GM23338 (cell line): ENCODE measurements at regions not wholly inside any gene's neighbourhood (a gene's known extent, or its start where the extent isn't known, plus 50 kb on each side); places are given as distances from the start of the nearest gene placed in this dataset.

Source experiments
- CREB1 ChIP-seq: fragments of 250-450 bp; sonication (Bioruptor Pico); IDR thresholded peaks from 2 replicates; pipeline ENCODE4 v1.5.0; 2020; ENCODE audit warnings: low read depth, mild to moderate bottlenecking, moderate library complexity
- EZH2 ChIP-seq: fragments of 200-600 bp; sonication (generic); IDR thresholded peaks from one replicate; pipeline ENCODE4 v1.8.0; 2017; ENCODE audit warnings: antibody characterized with exemption, mild to moderate bottlenecking, low read depth; ENCODE audit not compliant: unreplicated experiment
- EZH2phosphoT487 ChIP-seq: fragments of 200-600 bp; sonication (generic); IDR thresholded peaks from one replicate; pipeline ENCODE4 v1.8.1; 2018; ENCODE audit warnings: antibody characterized with exemption; ENCODE audit not compliant: unreplicated experiment
- JUNB ChIP-seq: IDR thresholded peaks from one replicate; pipeline ENCODE4 v1.6.1; 2016; ENCODE audit warnings: antibody characterized with exemption; ENCODE audit not compliant: unreplicated experiment
- POLR2AphosphoS5 ChIP-seq: IDR thresholded peaks from 2 replicates; pipeline ENCODE4 v1.6.1; 2016; ENCODE audit warnings: antibody characterized with exemption, low read depth
- TF ChIP-seq, protein P1 (sequence below), 2 experiments: fragments of 200-600 bp in 1 of 2; sonication (generic) in 1 of 2; conservative IDR thresholded peaks; 2 replicates each; pipeline versions ENCODE4 v1.5.1 to v1.6.1; 2016 to 2017; ENCODE audit warnings: antibody characterized with exemption in 2 of 2, low read depth in 2 of 2, mild to moderate bottlenecking in 2 of 2, moderate library complexity in 1 of 2
- TF ChIP-seq, protein P2 (sequence below): IDR thresholded peaks from one replicate; pipeline ENCODE4 v1.6.1; 2018; ENCODE audit warnings: antibody characterized with exemption; ENCODE audit not compliant: unreplicated experiment

DNA sequence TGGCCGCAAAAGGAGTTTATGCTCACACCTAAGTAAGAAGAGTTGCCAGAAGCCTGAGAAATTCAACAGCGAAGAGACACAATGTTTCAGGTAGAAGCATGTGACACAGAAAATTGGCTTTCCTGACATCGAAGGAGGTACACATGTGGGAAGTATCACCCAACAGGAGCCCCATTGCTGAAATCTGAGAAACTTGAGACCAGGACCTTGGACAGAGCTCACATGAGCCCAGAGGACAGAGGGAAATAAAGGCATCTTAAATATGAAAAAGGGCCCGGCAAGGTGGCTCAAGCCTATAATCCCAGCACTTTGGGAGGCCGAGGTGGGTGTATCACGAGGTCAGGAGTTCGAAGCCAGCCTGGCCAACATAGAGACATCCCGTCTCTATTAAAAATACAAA, 304.1 kb upstream of the C16orf82 start:
- TF ChIP-seq, protein P1, sequence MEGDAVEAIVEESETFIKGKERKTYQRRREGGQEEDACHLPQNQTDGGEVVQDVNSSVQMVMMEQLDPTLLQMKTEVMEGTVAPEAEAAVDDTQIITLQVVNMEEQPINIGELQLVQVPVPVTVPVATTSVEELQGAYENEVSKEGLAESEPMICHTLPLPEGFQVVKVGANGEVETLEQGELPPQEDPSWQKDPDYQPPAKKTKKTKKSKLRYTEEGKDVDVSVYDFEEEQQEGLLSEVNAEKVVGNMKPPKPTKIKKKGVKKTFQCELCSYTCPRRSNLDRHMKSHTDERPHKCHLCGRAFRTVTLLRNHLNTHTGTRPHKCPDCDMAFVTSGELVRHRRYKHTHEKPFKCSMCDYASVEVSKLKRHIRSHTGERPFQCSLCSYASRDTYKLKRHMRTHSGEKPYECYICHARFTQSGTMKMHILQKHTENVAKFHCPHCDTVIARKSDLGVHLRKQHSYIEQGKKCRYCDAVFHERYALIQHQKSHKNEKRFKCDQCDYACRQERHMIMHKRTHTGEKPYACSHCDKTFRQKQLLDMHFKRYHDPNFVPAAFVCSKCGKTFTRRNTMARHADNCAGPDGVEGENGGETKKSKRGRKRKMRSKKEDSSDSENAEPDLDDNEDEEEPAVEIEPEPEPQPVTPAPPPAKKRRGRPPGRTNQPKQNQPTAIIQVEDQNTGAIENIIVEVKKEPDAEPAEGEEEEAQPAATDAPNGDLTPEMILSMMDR (conservative IDR thresholded peaks at IDR 0.05; ENCODE audit: low read depth in 2 of 2), result no peak
- no peak for TF ChIP-seq CREB1
- TF ChIP-seq EZH2phosphoT487, result no peak
- TF ChIP-seq EZH2, result no peak
- TF ChIP-seq, protein P2, sequence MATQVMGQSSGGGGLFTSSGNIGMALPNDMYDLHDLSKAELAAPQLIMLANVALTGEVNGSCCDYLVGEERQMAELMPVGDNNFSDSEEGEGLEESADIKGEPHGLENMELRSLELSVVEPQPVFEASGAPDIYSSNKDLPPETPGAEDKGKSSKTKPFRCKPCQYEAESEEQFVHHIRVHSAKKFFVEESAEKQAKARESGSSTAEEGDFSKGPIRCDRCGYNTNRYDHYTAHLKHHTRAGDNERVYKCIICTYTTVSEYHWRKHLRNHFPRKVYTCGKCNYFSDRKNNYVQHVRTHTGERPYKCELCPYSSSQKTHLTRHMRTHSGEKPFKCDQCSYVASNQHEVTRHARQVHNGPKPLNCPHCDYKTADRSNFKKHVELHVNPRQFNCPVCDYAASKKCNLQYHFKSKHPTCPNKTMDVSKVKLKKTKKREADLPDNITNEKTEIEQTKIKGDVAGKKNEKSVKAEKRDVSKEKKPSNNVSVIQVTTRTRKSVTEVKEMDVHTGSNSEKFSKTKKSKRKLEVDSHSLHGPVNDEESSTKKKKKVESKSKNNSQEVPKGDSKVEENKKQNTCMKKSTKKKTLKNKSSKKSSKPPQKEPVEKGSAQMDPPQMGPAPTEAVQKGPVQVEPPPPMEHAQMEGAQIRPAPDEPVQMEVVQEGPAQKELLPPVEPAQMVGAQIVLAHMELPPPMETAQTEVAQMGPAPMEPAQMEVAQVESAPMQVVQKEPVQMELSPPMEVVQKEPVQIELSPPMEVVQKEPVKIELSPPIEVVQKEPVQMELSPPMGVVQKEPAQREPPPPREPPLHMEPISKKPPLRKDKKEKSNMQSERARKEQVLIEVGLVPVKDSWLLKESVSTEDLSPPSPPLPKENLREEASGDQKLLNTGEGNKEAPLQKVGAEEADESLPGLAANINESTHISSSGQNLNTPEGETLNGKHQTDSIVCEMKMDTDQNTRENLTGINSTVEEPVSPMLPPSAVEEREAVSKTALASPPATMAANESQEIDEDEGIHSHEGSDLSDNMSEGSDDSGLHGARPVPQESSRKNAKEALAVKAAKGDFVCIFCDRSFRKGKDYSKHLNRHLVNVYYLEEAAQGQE, result peak; percentile 66
- no peak for TF ChIP-seq JUNB
- TF ChIP-seq POLR2AphosphoS5, result no peak
